ENCODE measurements at regions not wholly inside any gene's neighbourhood (a gene's known extent, or its start where the extent isn't known, plus 50 kb on each side); places are given as distances from the start of the nearest gene placed in this dataset.

DNA sequence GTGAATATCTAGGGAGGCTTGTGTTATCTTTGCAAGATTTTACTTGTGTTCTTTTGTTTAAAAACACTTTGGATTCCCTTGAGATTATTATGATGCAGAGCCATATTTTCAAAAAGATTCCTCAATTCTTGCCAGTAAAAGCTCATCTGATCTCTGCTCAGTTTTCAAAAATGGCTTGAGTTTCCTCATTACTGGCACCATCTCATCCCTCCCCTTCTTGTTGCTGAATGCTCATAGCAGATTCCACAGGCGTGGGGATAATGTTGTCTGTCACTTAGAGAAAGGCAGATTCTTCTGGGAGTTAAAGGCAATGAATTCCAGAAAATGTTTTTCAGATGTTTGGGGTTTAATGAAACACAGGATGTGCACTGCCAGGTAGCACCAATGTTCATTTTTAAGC, 170.4 kb upstream of the TANK start:
- TF ChIP-seq, protein P1, sequence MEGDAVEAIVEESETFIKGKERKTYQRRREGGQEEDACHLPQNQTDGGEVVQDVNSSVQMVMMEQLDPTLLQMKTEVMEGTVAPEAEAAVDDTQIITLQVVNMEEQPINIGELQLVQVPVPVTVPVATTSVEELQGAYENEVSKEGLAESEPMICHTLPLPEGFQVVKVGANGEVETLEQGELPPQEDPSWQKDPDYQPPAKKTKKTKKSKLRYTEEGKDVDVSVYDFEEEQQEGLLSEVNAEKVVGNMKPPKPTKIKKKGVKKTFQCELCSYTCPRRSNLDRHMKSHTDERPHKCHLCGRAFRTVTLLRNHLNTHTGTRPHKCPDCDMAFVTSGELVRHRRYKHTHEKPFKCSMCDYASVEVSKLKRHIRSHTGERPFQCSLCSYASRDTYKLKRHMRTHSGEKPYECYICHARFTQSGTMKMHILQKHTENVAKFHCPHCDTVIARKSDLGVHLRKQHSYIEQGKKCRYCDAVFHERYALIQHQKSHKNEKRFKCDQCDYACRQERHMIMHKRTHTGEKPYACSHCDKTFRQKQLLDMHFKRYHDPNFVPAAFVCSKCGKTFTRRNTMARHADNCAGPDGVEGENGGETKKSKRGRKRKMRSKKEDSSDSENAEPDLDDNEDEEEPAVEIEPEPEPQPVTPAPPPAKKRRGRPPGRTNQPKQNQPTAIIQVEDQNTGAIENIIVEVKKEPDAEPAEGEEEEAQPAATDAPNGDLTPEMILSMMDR (IDR thresholded peaks at IDR 0.05 in 8 of 11, conservative IDR thresholded peaks at IDR 0.05 in 3 of 11), result no peak
- no peak for TF ChIP-seq POLR2AphosphoS5 (IDR thresholded peaks at IDR 0.05)
